ENCODE measurements at regions not wholly inside any gene's neighbourhood (a gene's known extent, or its start where the extent isn't known, plus 50 kb on each side); places are given as distances from the start of the nearest gene placed in this dataset.

DNA sequence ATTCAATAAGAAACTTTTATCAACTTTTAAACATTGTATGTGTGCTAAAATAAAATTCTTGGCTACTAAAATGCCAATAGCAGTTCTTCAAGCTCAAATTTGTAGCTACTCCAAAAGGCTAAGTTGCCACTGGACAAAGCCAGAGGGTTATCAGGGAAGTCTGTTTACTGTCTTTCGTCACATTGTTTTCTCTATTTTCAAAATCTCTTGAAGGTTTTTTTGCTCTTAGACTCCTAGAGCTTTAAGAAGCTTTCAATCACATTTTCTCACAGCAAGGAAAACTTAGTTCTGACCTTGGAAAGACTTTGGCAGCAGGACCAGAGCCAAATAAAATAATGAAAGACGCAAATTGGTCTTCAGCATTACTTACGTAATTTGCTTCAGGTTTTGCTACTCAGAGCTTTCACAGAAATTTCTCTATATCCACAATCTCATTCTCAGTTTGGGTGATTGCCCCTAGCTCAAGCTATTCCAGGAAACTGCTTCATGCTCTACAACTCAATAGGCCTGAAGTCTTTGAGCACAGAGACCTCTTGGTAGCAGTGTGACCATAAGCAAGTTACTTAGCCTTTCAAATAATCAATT lies 257.7 kb downstream of the GABRG2 start:
- DNase-seq, result no peak

DNA sequence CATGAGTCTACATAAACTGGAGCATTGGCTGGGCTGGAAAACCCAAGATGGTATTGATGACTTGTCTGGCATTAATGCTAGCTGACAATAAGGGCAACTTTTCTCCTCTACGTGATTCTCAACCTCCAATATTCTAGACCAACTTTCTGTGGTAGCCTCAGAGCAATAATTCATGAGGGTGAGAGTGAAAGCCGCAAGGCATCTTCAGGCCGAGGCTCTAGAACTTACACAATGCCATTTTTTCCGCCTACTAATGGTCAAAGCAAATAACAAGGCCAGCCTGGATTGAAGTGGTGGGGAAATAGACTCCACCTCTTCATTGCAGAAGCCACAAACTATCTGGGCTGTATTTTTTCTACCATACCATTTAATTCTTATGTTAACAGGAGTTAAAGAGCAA lies 267.4 kb downstream of the GABRG2 start:
- no peak for DNase-seq

DNA sequence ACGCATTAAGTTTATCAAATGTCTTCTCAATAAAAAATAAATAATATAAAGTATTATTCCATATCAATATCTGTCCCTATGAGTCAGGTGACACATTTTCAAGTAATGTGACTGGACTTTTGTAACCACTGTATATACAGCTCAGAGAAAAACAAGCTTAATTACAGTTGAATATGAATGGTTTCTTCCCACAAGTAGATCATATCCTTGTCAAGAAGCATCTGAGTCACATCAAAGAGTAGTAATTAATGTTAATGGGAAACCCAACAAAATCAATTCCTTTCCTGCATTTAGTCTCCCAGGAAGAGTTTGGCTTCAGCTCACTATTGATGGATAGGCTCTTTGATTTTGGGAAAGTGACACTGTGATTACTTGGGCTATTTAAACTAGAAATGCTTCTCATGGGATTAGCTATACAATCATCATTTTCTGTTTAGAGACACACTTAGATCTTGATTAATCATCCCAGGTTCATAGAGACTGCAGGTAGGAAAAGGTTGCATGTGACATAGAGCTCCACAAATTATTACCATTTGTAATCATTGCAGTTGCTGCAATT lies 292.9 kb downstream of the GABRG2 start:
- no peak for DNase-seq

DNA sequence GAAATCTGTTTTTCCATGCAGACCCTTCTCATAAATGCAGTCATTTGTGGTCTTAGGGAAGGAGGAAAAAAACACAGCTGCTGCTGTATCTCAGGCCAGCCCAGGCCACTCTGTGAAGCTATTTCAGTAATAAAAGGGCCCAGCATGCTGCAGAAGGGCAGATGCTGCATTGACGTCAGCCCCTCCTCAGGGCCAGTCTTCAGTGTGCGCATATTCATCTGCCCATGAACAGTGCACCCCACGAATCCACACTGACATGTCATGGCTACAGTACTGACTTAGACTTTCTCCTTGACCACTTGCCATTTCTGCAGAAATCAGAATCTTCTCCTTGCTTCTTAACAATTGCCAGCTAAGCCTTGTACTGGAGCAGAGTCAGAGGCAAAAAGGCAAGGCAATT lies 304.7 kb downstream of the GABRG2 start:
- no peak for DNase-seq

DNA sequence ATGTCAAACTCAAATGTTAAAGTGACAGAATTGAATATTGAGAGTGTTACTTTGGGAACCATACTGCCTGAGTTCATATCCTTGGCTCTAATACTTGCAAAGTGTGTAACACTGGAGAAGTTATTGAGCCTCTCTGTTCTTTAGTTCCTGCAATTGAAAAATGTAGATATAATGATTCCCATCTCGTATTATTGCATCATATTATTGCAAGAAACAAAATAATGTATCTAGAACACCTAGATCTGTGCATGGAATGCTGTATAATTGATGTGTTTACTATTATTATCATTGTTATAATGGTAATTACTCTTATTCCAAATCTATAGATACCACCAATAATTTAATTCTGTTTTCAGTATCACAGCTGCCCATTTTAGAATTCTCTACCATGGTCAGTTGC lies 310.3 kb downstream of the GABRG2 start:
- no peak for DNase-seq

DNA sequence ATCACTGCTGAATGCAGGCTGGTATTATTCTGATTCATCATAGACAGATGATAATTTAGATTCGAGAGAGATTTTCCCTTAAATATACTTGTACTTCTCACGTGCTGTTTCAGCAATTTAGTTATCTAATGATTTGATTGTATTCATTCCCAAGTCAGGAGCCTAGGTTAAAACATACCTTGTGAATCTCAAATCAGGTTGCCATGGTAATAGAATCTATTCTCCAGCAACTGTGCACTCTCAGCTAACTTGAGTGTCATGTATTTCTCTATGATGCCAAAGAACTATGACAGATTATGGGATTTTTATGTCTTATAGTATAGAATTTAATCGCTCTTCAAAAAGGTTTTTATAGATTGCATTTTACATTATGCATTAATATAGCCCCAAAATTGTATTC lies 315.3 kb downstream of the GABRG2 start:
- no peak for DNase-seq

DNA sequence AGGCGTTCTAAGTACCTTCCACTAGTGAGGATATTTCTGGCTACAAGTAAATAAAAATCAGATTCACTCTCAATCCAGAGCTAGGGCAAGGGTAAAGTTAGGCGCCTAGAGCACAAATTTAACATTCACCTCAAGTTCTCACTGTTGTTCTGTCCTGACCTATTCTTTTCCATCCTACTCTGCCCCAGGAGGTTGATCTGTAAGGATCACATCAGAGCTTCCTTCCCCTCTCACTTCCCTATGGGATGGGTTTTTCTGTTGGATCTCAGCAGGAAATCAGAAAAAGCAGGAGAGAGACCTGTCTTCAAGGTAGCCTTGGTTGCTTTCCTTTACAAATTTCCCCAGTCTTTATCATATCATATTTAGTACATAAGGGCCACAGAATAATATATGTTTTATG lies 316.7 kb downstream of the GABRG2 start:
- DNase-seq, result no peak

DNA sequence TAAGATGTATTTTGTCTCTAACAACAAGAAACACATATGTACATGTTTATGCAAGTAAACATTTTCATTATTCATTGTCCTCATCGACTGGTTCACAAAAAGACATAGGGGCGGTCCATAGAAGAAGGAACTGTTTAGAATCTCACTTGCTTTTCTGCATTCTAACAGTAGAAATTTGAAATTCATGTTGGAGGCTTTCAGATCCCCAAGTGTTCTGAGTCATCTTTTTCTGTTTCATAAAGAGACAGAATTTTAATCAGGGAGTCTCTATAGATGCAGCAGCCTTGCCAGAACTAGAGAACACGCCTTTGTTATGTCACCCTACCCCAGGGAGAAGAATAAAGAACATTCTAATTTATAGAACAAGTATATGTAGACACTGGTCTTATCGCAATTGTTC lies 324.3 kb downstream of the GABRG2 start:
- no peak for DNase-seq

DNA sequence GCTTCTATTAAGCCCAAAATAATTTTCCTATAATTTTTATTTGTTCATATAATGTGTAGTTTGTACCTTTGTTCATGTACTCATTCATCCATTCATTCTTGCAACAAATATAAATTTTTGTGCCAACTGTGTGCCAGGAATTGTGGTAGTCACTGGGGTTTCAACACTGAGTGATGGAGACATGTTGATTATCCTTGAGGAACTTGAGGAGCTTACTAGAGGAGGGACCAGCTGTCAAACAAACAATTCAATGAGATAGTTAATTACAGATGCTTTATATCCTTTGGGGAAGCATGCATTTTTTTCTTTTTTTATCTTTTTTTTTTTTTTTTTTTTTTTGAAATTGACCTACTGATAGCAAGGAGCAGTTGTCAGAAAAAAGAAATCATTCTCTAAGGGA lies 324.8 kb downstream of the GABRG2 start:
- no peak for DNase-seq

DNA sequence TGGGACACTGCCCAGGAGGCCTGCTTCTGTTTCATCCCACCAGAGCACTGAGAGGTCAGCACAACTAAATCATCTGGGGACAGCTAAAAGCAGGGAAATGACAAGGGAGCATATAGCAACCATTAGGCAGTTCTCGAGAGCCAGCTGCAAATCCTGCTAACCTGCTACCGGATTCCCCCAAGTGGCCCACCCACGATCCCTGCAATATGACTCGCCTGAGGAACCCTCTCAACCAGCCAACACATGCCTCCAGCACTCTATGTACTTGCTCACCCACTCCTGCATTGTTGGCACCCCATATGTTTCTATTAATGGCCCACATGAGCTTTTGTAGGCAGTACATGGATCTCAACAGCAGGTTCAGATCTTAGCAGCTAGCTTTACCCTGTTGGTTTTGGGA lies 326.0 kb downstream of the GABRG2 start:
- DNase-seq, result no peak

DNA sequence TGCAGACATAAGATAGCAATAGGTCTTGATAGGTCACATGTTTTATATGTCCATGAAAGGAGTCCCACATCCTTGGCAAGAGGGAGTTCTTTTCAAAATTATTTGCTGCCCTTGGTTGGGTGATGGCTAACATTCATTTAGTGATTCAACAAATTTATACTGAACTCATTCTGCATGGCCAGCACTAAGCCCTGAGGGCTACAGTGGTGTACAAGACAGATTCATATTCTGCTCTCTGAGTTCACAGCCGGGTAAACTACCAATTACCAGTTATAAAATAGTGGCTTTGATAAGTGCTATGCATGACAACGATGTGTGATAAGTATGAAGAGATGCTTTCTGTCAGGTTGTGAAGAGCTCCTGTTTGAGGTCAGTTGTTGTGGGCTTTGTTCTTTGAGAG lies 340.0 kb downstream of the GABRG2 start:
- DNase-seq, result no peak

DNA sequence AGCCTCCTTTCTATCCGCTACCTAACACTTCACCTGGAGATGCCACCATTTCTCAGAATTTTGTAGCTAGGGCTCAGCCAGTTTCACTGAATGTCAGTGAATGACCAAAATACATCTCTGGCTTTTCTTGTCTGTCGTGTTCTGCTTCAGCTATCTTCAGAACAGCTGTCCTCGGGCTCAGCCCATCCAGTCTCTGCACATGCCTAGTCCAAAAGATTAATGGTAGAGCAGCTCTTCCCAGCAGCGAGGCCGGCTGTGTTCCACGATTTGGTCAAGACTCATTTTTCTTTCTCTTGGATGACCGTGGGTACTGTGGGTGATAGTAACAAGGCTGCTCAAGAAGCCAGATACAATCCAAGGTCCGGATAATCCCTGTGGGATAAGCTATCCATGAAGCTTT lies 342.8 kb downstream of the GABRG2 start:
- no peak for DNase-seq

DNA sequence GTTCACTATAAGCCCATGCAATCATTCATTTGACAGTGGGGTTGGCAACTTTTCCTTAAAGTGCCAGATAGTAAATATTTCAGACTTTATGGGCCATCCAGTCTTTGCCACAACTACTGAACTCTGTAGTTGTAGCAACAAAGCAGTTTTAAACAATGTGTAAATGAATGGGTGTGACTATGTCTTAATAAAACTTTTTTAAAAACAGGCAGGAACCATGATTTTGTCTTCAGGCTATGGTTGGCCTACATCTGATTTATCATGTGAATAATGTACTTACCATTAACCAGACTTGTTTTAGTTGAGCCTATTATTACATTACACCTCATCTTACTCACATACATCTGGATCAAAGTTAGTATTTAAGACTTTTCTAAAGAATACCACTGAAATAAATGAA lies 361.6 kb downstream of the GABRG2 start:
- no peak for DNase-seq

DNA sequence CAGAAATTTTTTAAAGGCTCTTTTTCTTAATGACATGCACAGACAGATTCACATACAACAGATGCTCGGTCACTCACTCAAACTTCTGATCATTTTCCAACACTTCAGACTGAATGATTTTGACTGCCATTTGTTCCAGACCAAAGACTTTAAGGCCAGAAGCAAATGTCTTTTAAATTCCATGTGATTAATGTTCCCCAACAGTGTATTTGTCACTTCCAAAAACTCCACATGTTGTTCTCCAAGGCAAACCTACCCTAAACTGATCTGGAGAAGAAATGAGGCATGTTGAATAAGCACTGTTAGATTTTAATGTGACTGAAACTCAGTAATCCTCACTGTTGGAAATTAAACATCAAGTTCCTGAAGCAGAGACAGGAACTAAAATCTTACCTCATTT lies 366.7 kb downstream of the GABRG2 start:
- no peak for DNase-seq

DNA sequence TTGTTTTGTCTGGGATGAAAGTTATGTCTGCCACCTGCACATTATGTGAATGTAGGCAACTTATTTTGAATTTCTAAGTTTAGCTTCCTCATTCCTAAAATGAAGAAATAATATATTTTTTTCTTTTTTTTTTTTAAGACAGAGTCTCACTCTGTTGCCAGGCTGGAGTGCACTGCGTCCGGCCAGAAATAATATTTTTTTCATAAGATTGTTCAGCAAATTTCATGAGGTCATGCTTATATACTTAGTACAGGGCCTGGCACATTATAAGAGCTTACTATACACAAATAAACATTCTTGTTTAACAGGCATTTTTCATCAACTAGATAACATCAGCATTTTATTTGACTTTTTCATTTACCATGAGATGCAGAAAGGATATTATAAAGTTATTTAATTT lies 368.5 kb downstream of the GABRG2 start:
- no peak for DNase-seq

DNA sequence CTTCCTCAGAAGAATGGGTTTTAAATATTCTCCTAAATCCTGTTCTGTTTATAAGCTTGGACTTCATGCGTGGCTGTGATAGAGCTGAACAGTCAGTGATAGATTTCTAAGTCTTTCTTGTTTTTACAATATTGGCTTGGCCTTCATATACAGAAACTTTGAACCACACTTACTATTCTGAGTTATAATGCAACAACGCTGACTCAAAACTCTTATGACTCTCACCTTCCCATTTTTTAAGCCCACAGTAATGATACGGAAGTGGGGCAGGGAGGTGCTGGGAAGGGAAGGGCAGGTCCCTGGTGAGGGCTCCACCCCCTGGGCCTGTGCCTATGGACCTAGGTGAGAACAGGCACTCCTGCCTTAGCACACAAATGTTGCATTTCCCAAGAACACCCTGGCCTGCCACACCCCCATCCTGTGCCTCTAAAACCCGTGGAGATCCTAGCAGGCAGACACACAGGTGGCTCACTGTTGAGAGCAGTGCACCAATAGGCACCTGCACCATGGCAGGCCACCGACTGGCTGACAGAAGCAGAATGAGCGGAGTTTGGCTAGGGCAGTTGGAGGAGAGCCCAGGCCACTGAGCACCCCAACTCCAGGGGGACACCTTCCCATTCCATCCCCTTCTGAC lies 376.7 kb downstream of the GABRG2 start:
- DNase-seq, result no peak

DNA sequence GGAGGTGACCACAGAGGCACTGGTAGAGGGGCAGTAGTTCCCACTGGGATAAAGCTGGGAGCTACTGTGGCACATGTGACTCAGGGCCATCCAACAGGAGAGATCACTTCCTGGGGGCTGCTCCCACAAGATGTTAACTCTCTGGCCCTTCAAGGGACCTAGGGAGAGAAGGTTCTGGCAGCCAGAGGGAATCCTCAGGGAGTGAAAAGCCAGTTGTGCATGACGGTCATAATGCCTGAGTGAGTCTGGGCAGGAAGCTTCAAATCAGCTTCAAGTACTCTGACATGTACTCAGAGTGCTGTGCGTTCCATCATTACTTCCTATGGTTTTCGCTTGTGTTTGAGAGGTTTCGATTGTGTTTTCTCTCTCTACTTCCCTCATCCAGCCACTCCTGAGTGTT lies 388.5 kb downstream of the GABRG2 start:
- DNase-seq, result no peak

DNA sequence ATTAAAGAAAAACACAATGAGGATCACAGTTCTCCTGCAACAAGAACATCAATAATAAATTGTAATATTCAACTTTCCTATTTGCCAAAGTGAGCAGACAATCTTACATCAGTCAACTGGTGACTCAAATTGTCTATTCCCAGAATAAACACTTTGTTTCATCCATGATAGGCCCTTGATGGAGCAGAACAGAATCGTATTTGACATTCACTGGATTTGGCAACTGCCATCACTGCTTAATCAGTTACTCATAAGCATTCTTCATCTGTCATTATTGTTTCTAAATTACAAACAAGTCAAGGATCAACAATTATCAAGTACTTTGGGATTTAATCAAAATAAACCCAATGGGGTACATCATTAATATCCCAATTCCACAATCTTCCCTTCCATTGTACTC lies 398.4 kb downstream of the GABRG2 start:
- DNase-seq, result no peak

DNA sequence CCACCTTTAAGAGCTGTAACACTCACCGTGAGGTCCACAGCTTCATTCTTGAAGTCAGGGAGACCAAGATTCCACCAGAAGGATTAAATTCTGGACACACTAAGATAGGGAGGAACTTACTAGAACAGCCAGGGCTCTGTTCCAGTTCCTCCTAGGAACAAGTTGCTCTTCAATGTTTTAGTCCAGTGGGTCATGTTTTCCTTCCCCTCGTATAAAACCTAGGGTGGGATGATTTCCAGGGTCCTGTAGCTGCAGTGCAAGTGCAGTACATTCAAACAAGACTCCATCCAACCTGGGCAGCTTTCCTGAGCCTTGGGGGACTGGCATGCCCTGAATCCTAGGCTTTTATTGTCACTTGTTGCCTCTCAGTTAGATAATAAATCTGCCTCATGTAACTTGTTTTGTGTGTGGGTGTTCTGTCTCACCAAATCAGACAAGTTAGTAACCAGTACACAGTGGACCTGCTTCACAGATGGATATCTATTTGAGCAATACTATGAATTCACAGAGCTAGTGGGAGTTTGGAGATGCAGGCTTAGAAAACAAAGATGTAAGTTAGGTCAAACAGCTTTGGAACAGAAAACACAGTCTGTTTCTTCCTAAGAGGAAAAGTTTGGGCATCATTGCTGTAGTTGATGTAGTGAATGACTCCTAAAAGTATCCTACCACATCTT lies 405.6 kb downstream of the GABRG2 start:
- DNase-seq, result no peak

DNA sequence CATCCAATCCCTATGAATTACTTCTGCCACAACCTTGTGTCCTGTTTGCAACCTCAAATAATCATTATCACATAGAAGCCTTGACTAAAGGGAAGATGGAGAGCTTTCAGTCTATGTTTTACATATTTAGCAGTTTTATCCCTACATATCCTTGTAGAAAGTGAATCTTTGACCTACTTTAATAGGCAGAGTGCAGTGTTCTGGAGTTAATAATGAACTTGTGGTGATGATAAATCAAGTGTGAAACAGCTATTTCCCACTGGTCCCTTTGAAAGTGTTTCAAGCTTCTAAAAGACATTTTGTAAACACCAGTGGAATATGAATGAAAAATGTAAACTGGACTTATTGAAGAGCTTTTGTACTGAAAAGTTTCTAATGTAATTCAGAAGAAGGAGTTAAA lies 406.7 kb downstream of the GABRG2 start:
- no peak for DNase-seq

DNA sequence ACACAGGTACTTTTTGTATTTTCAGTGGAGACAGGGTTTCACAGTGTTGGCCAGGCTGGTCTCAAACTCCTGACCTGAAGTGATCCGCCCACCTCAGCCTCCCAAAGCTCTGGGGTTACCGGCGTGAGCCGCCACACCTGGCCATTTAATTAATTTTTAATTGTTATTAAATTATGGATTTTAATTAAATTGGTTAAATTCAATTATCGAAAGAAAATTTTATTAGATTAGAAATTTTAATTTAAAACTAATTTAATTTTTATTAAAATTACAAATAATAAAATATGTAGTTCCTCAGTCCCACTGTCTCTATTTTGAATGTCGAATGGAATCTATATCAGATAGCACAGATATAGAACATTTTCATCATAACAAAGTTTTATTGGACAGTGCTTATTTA lies 416.5 kb downstream of the GABRG2 start:
- DNase-seq, result no peak

DNA sequence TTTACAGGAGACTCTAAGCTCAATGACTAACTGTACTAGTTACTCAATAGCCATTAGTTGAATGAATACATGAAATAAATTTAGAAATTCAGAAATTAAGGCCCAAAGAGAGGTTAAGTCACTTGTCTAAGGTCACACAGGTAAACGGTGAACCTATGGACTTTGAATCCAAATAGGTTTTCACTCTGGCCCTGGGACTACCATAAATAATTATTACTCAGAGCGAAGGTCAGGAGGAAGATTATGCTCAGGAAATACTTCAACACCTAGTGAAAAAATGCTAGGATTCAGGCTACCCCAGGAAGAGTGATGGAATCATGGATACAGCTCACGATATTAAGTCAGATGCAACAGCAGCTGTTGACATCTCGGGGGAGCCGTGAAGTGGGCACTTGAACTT lies 417.4 kb downstream of the GABRG2 start:
- DNase-seq, result no peak

DNA sequence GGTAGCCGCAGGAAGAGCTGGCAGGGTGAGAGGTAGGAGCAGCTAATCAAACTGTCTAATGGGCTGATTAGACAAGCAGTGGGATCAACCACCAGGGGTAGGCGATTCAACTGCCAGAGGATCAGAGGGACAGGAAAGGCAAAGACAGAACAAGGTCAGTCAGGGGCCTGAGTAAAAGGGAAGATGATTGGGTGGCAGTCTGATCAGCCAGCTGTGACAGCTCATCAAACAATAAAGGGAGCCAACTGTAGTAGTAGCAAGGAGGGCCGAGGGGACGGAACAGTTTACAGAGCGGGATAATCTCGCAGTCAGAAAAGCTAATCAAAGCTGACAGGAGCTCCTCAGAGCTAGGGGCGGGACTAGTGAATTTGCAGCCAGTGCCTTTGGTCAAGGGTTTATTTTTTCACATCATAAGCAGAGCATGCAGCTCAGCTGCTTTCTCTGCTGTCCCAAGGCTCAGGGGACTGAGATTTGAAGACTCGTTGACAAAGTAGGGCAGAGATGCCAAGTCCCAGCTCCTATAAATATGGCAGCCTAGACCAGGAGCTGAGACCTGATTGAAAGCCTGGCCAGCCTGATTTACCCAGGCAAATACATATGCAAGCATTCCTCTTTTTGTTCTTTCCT lies 418.2 kb downstream of the GABRG2 start:
- DNase-seq, result no peak
